GM19395 (cell line): ENCODE measurements at regions not wholly inside any gene's neighbourhood (a gene's known extent, or its start where the extent isn't known, plus 50 kb on each side); places are given as distances from the start of the nearest gene placed in this dataset.

Experiments
- ATAC-seq: cut with Tn5 transposase; IDR thresholded peaks from one replicate; pipeline ENCODE4 v1.9.1; 2021; ENCODE audit warnings: mild to moderate bottlenecking, moderate library complexity; ENCODE audit not compliant: unreplicated experiment

DNA sequence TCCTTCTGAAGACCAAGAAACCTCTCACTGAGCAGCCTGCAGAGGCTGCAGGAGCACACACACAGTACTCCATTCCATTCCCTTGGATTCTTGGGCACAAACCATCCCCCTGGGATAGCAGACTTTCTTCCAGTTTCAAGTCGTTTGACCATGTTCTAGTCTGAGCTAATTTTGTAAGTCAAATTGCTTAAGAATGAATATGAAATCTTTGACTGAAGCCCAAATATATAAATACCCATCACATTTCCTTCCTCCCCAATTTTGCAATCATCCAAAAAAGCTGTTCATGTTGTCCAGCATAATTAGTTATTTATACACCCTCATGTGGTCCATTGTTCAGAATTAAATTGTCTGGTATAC lies 231.2 kb upstream of the TPRG1 start:
- no peak for ATAC-seq

DNA sequence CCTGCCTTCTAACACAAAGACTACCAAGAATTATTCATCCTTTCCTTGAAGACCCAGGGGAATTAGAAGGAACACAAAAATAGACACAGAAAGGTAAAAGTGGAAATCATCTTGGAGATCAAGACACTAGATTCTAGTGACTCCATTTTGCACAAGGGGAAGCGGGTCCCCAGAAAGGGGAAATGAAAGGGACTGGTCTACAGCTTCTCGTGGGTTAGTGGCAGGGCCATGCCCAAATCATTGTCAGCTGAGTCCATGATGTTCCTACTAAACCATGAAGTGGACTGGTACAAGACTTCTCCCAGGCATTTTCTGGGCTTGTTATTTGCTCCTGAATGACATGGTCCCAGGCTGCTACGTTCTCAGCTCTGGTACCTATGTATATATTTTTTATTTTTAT lies 230.7 kb upstream of the TPRG1 start:
- no peak for ATAC-seq

DNA sequence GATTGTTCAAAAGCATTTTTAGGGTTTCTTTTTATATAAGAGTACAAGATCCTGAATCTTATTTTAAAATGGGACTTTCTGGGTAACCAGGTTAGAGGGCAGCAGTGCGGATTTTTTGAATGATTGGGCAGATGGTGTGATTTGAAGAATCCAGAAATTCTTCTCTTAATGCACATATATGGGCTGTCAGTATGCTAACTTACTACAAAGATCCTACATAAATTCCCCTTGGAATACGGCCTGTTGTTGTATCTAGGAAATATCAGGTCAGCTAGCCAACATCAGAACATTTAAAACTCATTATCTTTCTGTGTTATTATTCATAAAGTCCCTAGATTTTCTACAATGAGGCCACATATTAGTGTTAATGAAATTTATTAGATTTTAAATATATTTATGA lies 229.6 kb upstream of the TPRG1 start:
- ATAC-seq, result no peak

DNA sequence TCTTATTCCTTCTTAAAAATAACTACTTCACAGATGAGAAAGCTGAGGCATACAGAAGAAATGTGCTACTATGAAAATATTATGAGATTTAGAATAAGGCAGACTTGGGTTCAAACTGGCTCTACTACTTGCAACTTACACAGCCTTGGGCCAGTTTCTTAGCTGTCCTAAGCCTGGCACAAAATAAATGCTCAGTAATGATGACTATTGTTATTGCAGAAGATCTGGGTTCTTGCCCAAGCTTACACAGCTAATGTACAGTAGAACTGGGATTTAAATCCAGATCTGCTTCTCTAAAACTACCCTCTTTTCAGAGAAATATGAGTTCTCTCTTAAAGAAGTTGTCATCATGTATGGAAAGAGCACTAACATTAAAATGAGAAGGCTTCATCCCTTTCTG lies 228.2 kb upstream of the TPRG1 start:
- ATAC-seq, result no peak

DNA sequence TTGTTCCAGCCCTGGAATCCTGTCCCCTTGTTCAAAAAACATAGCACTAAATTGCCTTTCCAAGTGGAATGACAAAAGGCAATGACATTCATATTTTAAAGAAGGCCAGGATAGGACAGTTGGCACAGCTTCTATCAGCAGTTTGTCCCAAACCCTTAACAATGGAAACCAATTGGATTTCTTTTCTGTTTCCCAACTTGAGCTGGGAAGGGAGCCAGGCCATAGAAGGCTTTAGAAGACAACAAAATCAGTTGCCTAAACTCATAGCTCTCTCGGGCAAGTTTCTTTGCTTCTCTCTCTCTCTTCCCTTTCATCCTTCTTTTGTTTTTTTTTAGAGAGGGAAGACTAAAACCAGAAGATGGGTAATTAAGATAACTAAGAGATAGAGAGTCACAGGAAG lies 227.7 kb upstream of the TPRG1 start:
- ATAC-seq, result no peak

DNA sequence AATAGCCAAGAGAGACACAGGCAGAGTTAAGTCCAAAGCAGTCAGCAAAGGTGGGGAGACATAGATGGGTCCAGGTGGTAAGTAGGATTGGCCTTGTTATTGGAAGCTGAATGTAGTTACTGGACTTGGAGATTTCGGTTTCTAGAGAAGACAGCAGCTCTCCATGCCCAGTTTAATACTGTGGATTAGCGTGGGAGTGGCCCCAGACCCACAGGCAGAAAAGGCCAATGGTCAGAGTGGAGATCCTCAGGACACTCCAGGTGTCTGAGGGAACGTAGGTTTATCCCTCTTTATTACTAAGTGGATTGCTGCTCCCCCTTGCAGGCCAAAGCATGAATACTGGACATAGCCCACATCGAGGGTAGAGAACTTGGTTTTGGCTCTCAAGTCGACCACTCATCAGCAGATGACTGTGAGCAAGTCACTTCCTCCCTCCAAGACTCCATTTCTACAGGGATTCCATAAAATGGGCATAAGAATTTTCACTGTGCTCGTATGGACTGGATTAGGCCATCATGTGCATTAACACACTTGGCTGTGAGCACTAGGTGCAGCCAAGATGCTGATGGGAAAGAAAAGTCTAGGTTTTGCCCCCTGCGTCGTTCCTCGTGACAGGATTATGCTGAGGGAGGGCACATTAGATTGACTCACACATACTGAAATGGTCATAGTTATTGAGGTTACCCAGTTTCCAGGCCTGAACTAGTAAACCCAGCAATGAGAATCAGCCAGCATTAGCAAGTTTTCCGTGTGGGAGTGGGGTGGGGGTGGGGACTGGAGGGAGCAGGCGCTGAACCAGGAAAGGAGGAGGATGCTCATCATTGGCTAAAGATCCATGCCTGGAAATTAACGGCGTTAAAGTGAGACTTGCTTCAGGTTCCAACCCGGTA lies 225.2 kb upstream of the TPRG1 start:
- no peak for ATAC-seq

DNA sequence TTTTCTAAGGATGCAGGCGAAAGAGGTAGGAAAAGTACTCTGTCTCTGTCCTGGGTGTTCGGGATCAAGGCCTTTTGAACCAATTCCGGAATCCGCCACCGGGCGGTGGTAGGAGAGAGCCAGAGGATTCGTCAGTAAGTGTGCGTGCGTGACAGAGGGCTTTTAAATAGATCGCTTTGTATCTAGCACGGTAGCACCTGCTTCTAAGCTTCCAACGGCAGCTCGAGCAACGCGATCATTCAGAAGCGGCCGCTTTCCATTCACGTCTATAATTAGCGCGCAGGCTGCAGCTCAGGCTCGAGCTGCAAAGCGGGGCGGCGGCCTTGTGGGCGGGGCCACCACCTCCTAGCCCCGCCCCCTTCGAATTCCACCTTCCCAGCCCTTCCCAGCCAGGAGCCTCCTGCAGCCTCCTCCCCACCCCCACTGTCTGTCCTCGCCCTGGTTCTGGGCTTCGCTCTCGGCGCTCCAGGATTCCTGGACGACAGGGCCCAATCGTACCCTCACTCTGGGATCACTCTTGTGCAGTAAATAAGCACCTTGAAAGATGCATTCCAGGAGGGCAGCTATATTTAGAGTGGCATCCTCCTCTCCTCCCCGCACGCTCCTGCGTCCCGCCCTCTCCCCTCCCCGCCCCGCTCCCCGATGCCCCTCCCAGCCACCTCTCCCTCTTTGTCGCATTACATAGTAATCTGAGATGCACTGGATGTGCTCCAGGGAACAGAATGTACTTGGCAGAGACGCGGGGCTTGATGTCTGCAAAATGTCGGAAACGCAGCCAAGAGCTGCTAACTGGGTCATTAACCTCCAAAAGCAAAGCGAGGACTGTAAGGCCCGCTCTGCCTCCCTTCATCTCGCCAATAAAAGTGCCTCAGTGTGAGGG lies 224.1 kb upstream of the TPRG1 start:
- no peak for ATAC-seq

DNA sequence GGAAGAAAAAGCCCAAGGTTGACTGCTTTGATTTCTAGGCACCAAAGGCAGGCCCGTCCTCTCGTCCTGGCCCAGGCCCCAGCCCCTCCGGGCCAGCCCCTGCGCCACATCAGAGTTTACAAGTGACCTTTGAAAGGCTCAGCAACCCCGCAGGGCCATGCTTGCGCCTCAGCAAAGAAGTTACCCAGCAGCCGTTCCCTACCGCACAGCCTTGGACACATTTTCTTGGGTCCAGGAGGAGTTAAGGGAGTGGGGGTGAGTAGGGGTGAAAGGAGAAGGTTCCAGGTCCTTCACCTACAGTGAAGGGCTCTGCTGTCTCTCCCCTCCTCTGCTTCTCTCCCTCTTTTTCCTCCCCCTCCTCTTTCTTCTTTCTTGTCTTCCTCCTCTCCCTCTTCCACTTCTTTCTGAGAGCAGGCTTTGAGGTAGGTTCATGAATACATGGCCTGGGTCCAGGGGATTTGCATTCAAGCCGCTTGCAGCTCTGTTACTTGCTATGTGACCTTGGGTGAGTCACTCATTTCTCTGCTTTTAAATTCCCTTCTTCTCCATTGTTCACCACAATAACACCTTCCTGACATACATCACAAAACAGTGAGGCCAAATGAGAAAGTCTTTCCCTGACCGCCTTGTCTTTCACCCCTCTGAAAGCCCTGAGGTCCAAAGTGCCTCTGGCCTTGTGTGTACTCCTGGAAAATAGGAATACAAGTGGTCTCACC lies 223.3 kb upstream of the TPRG1 start:
- no peak for ATAC-seq

DNA sequence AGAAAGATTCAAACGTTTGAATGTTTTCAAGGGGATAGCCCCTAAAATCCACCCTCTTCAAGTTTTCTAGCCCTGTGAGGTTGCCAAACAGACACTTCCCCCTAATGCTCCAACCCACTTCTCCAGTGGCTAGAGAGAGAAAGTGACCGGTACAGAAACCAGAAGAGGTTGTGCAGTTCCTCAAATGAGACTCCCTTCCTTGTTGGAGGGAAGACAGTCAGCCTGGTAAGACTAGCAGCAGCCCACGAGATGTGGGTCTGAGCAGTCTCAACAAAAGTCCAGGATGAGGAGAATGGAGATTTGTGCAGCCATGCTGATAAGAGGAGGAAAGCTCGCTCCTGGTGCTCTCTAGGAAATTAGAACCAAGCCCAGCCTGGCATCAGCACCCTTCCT lies 222.8 kb upstream of the TPRG1 start:
- no peak for ATAC-seq

DNA sequence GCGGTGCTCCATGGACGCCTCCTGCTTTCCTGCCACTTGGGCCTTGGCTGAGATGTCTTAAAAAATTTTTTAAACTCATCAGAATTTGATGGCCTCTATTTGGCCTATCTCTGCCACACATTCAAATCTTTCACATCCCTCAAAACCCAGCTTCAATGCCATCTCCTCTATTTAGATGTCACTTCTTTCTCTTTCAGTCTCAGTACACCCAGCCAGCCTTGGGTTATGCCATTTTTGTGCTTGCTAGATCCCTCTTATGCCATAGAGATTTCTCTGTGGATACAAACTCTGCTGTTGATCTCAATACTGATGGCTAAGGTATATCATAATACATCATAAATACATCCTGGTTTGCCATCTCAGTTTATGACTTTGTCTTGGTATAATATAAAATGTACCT lies 222.3 kb upstream of the TPRG1 start:
- no peak for ATAC-seq

DNA sequence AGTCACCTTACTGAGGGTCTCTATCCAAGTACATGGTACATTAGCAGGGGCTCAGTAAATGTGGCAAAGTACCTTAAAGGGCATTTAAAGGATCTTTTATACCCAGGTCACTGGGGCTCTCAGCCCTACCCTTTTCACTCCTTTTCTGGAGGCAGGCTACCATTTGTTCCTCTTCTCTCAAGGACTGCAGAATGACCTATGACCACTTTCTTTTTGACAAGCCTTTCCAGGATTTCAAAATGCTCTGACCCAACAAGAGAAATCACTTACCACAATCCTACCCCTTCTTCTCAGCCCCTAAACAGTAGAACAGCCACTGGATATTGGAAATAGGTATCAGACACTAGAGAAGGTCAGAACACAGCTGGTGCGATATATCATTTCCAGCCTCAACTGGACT lies 221.8 kb upstream of the TPRG1 start:
- no peak for ATAC-seq

DNA sequence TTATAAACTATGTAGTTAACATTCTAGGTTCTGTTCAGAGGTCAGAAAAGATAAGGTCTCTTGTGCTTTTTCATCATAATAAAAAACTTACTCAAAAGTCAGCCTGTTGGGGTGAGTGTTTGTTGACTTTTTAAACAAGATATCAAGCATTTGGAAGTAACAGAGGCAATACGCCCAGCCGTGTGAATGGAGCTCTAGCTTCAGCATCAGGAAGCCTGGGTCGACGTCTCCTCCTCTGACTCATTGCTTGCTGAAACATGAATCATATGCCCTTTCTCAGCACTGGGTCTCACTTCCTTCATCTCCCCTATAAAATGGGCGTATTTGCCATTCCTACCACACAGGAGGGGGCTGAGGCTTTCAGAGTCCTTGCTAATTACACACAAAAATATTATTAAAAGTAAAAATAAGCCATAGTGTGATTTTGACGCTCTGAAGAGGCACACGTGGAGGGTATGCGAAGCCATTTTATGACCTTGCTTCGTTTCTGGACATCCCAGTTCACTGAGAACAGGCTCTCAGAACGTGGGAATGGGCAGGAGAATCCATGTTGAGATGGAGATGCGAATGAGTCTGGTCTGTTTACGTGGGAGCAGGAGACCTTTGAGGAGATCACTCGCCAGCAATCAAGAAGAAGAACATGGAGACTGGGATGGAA lies 220.8 kb upstream of the TPRG1 start:
- ATAC-seq, result no peak

DNA sequence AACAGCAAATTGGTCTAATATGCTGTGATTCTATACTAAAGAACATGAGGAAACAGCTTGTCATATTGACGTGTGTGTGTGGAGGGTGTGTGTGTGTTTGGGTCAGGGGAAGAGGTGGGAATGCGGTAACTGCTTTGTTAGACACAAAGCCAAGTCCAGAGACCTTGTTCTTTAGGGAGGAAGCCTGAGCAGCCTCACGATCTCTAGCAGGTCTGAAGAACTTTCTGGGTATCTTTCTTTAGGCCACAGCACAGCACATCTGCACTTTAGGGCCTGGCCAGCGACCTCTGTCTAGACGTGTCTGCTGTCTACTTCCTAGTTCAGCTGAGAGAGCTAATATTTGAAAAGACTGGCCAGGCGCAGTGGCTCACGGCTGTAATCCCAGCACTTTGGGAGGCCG lies 220.0 kb upstream of the TPRG1 start:
- no peak for ATAC-seq

DNA sequence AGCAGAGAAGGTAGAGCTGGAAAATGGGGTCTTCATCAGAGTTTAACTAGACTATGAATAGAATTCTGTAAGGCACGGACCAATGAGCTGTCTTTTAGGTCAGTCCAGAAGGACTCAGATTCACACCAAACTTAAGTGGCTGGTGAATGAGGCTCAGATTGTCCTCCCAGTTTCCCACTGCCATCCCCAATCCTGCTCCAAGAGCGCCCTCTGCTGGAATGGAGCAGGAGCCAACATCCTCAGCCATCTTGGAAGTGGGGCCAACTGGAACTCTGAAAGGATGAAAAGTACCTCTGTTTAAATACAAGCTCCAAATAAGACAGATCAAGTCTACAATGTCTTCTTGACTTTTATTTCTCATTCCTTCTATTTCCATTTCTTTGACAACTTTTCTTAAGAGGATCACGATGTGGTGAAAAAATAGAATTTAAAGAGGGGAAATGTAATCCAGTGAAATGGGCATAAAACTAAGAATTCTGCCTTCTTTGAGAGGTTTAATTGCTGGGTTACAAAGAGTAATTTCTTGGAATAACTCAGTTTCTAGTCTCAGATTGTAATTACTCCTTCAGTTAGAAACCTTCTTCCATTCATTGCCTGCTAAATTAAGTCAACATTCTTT lies 217.1 kb upstream of the TPRG1 start:
- peak; percentile 64 for ATAC-seq

DNA sequence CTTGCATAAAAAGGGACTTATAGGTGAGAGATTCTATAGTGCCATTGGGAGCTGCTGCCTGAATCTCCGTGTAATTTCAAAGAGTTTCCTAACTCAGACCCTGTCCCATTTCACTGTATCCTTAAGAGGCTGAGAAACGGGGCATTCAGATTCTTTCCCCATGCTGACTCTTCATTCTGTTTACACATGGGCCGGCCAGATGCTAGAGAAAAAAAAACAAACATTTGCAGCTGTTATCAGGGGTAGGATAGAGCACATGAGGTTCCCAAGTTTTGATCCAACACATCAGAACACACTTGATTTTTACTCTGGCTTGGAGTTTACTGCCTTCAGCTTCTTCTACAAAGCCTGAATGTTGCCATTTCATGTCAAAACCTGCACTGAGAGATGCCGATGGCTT lies 215.9 kb upstream of the TPRG1 start:
- no peak for ATAC-seq

DNA sequence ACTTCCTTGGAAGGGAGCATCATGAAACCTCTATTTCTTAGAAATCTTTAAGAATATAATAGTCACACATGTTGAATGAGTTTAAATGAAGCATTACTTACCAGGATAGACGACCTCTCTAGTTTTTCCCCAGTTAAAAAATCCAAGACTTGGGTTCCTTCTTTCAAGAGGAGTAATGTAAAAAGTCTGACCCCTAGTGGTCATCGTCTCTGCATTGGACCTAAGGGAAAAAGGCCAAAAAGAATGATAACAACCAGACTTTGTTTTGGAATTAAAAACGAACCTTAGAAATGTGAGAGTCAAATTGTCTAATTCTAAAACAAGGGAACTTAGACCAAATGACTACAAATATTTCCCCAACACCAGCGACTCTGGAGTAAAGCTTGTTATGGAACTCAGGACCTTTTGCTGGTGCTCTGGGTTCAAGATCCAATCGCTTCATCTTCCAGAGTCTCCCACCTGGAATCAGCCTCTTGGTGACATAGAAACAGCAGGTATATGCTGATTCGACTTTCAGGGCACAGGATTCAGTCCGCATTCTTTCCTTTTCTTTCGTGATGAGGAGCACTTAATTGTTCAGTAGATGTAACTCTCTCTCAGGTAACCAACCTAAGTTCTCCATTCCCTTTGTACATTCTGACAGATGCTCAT lies 214.8 kb upstream of the TPRG1 start:
- no peak for ATAC-seq

DNA sequence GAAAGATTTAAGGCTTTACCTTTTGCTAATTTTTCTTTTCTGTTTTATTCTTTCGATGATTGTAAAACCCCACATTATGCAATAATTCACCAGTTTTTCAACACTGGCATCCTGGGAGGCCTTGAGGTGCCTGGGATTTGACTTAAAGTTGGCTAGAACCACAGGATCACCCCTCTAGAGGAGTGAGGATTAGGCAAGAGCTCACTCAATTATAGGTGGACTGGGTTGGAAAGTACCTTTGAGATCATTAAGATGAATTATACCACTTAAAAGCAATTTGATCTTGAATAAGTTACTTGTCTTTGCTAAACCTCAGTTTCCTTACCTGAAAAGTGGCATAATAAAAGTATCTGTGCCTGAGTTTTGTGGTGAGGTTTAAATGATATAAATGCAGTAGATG lies 212.8 kb upstream of the TPRG1 start:
- no peak for ATAC-seq

DNA sequence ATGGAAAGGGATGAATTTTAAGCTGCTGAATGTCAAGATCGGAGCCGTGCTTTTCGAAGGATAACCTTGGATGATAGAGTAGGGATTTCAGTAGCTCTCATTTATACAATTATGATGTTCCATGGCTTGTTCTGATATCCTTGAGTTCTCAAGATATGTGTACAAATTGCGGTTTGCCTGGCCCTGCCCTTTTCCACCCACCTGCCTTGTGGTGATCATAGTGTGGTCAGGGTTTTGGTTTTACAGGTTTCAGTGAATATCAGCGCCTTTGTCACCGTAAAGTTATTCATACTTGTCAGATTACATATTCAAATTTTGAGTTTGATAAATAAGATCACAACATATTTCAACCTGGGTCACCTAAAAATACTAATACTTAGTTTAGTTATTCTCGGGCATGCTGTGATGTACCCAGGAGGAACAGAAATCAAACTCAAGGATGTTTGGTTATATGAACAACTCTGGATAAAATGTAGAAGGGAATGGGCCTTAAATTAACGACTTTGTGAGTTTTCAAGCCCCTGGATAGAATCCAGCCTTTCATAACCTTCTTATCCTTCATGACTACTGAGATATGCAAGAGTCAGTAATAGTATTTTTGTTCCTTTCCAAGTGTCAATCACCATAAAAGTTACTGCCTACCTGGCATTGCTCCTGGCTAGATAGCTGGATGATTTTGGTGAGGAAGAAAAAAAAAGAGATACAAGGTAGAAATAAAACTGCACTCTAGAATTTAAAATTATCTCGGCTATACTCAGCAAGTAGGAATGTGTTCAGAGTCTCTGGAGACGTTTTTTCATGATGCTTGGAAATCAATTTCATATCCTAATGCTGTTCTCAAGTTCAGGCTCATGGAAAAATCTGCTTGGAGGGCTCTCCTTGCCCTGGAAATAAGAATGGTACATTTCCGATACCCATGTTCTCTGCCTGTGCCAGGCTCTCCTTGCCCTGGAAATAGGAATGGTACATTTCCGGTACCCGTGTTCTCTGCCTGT lies 209.2 kb upstream of the TPRG1 start:
- ATAC-seq, result no peak

DNA sequence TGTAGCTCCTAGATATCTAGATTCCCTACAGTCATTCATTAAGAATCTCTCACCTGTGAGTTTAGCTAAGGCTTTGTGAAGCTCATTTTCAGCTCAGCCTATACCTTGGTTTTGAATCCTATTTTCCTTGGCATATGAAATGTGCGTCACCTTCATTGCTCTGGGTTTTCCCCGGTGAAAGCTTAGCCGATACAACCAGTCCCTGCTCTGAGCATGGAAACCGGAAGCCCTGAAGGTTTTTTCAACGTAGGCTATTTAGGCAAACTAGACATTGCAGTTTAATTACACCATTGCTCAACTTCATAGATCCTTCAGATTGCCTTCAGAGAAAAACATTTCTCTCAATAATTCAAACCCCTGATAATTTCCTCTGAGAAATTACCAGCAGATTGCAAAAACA lies 206.8 kb upstream of the TPRG1 start:
- no peak for ATAC-seq
